Upper lobe of left lung (tissue), 4 donors: ENCODE measurements at regions not wholly inside any gene's neighbourhood (a gene's known extent, or its start where the extent isn't known, plus 50 kb on each side); places are given as distances from the start of the nearest gene placed in this dataset.

Experiments used
- EP300 ChIP-seq, 4 donors: sonication (generic); formaldehyde crosslinking; IDR thresholded peaks; one replicate each; pipeline ENCODE4 v1.5.1; 2017; ENCODE audit warnings: antibody characterized with exemption in 4 of 4, control low read depth in 2 of 4
- POLR2A ChIP-seq, 4 donors: fragments of 450-650 bp; IDR thresholded peaks; one replicate each; pipeline ENCODE4 v1.5.1; 2016 to 2017; ENCODE audit warnings: antibody characterized with exemption in 4 of 4, mild to moderate bottlenecking in 2 of 4
- POLR2AphosphoS5 ChIP-seq, 2 donors: sonication (generic); formaldehyde crosslinking; IDR thresholded peaks; one replicate each; pipeline ENCODE4 v1.5.1; 2017; ENCODE audit warnings: antibody characterized with exemption in 2 of 2
- TF ChIP-seq, protein P1 (sequence below), 6 experiments: fragments of 450-650 bp in 4 of 6; fragments of 200-600 bp in 2 of 6; sonication (generic) in 2 of 6; IDR thresholded peaks; one replicate each; pipeline ENCODE4 v1.5.1; 2016 to 2019; ENCODE audit warnings: antibody characterized with exemption in 6 of 6

DNA sequence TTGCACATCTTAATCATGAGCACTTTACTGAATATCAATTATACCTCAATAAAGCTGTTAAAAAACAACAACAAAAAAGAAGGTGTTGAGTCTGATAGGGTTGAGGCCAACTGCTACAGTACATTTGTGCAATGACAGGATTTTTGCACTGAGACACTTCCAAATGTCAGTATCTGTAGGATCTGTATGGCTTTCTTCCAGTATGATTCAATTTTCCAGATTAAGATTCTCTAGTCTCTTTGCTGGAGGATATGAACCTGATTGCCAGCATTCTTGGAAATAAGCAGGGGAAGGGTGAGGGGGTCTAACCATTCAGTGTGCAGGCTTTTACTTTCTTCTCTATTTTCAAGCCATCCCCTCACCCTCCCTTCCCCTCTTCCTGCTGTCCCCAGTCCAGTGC, 85.1 kb downstream of the SEMA4F start:
- TF ChIP-seq, protein P1, sequence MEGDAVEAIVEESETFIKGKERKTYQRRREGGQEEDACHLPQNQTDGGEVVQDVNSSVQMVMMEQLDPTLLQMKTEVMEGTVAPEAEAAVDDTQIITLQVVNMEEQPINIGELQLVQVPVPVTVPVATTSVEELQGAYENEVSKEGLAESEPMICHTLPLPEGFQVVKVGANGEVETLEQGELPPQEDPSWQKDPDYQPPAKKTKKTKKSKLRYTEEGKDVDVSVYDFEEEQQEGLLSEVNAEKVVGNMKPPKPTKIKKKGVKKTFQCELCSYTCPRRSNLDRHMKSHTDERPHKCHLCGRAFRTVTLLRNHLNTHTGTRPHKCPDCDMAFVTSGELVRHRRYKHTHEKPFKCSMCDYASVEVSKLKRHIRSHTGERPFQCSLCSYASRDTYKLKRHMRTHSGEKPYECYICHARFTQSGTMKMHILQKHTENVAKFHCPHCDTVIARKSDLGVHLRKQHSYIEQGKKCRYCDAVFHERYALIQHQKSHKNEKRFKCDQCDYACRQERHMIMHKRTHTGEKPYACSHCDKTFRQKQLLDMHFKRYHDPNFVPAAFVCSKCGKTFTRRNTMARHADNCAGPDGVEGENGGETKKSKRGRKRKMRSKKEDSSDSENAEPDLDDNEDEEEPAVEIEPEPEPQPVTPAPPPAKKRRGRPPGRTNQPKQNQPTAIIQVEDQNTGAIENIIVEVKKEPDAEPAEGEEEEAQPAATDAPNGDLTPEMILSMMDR (IDR thresholded peaks at IDR 0.05) = no peak
- no peak for TF ChIP-seq POLR2A (IDR thresholded peaks at IDR 0.05)
- no peak for TF ChIP-seq EP300 (IDR thresholded peaks at IDR 0.05)
- TF ChIP-seq POLR2AphosphoS5 (IDR thresholded peaks at IDR 0.05) = no peak
